ENCODE measurements at regions not wholly inside any gene's neighbourhood (a gene's known extent, or its start where the extent isn't known, plus 50 kb on each side); places are given as distances from the start of the nearest gene placed in this dataset.

DNA sequence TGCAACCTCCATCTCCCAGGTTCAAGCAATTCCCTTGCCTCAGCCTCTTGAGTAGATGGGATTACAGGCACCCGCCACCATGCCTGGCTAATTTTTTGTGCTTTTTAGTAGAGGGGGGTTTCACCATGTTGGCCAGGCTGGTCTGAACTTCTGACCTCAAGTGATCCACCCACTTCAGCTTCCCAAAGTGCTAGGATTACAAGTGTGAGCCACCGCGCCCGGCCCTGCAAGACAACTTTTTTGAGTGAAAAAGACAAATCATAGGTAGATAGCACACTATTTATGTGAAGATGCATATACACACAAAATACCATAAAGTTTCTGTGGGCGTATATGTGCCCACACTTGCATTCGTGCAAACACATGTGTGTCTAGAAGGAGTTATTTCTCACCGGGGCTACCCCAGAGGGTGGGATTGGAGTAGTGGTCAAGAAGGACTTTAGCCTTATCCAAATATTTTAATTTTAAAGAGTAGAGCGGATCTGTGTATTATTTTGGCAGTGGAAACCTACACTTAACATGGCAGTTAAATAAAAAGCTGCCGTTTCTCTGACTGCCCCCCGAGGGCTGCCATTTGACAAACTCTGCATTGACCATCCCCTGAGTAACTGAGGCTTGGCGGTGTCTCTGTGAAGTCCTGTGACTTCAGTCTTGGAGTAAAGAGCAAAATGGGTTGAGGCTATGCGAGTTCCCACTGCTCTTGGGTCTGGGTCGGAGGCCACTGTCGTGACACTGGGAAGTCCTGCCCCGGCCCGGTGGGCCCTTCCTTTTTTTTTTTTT, 93.4 kb upstream of the PTCH1 start:
- no peak for DNase-seq

DNA sequence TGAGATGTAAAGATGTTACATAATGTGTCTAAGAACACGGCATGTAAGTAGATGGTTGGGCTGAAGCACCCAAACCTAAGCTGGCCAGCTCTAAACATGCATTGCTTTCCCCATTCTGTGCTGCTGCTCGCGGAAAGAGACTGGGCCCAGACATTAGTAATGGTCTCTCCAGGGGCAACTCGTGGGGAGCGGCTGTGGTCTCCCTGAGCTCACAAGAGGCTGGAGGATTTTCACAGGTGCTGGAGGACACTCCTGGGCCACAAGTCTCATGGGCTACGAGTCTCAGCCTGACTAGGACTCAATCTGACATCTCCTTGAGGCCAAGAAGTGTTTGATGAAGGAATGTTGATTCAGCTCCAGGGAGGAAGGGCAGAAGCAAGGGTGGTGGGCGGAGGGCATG, 92.7 kb upstream of the PTCH1 start:
- DNase-seq = no peak

DNA sequence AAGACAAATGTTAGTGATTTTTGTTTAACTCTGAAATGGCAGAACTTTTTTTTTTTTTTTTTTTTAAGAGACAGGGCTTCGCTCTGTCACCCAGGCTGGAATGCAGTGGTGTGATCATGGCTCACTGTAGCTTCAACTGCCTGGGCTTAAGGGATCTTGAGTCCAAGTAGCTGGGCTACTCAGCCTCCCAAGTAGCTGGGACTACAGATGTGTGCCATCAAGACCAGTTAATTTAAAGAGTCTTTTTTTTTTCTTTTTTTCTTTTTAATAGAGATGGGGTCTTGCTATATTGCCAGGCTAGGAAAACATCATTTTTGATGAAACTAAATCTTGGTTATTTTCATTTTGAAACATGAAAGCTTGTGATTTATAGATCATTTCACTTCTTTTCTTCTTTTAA, 91.6 kb upstream of the PTCH1 start:
- no peak for DNase-seq

DNA sequence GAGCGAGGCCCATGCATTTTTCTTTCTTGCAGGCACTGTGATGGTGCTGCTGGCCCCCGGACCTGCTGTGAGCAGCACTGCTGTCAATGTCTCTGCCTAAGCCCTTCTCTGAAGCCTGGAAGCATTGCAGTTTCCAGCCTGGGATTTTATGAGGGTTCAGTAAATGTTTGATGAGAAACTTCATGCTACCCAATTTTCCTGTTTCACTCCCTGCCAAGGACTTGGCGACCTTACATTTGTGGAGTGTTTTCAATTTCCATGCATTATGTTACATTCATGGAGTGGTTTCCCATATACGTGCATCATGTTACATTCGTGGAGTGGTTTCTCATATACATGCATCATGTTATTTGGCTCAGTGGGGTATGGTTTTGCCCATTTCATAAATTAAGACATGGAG, 90.7 kb upstream of the PTCH1 start:
- DNase-seq = no peak

DNA sequence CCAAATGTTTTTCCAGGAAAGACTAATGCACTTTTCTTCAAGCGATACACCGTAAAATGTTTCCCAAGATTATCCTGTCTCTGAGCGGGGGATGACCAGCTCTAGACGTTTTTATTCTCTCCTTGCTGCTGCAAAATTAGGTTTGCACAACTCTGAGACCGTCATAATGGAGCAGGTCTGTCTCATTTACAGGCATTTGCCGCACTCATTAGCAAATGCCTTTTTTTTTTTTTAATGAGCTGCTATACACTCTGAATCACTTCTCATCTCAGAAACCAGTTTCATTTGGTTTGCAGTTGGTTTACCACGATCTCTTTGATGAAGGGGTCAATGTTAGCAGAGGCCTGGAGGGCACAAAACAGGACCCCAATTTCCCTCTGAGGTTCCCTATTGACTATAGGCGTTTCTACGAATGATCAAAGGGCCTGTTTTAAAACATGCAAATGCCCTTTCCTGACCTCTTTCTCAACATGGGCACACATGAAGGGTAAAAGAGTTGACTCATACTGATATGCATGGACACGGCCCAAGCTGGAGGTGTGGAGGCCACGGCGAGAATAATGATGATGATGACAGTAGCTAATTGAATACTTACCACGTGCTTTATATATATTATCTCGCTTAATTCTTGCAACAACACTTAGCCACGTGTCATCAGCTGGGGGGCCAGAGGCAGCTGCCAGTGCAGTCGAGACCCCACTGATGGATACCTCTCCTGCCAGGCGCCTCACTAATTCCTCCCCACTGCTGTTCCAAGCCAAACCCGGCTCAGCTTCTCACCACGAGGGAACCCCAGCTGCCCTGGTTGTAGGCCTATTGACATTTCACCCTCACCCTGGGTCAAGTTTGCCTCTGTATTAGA, 89.9 kb upstream of the PTCH1 start:
- DNase-seq = no peak

DNA sequence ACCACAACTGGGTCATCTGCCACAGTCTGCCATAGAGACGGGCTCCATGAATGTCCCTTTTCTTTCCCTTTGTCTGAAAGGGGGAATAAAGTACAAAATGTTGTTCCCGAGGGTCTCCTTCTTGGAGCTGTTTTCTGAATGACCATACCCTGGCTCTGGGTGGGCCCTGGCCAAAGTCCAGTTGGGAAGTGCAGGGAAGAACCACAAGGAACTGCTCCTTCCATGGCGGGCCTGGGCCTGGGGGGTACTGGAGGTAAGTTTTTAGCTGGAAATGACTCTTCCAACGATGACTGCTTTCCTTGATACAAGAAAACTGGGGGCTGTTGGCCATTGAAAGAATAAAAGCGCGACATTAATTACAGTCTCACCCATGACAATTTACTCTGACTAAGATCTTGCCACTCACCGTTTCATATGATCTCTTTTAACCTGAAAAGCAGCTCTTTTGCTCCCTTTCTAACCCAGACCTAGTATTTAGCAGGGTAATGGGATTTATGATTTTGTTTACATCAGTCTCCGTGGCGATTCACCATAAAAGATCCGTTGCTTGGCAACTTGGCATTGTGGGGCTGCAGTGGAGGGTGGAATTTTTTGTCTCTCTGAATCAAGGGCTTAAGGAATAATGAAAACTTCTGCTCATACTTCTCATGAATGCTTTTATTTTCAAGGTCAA, 89.2 kb upstream of the PTCH1 start:
- no peak for DNase-seq

DNA sequence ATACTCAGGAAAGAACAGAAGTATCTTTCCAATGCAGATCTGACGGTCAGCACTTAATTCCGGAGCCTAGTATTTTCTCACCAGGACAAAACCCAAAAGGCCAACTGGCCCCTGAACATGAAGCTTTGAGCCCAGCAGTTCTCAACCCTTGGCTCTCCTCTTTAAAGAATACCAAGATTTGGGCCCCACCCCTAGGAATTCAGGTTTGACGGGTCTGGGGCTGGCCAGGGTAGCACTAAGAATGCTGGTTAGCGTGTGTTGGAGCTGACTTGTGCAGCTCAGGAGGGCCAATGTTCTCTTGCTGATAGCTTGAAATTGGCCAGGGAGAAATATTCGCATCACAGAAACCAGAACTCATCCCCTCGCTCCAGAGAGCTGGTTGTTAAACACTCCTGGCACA, 88.3 kb upstream of the PTCH1 start:
- DNase-seq = no peak

DNA sequence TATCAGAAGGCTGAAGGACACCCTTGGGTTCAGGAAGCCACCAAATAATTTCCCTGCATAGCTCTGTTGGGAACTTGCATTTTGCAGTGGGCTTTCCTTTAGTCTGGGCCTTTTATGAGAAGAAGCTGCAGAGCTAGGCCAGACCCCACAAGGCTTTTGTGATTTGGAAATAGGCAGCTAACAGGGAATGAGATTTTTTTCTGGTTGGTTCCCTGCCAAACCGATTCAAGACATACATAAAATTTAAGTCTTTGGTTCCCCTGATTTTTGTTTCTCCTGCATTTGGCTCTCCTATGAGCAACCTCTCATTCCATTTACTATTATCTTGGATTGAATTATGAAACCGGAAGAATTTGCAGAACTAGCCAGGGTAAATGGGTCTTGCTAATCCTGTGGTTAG, 81.5 kb upstream of the PTCH1 start:
- DNase-seq = no peak

DNA sequence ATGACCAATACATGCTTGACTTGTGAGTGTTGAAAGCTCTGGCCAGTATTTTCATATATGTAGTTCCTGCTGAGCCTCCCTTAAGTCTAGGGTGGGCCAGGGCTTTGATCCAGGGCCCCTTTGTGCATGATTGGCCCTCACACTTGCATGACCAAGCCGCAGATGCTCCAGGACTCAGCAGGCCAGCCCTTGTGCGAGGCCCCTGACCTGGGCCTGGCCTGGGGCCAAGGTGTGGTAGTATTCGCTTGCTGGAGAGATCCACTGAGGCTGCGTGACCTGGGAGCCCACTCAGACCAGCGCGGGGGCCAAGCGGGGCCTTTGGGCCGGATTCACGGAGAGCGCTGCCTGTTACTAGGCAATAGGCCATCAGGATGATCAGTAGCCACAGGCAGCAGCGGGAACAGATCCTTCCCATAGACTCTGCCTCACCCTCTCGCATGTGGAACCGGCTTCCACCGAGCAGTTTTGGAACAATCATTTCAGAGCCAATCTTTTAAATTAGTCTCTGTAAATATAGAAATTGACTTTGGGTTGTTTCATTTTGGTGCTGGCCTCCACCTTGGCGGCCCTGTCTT, 79.0 kb upstream of the PTCH1 start:
- DNase-seq = no peak

DNA sequence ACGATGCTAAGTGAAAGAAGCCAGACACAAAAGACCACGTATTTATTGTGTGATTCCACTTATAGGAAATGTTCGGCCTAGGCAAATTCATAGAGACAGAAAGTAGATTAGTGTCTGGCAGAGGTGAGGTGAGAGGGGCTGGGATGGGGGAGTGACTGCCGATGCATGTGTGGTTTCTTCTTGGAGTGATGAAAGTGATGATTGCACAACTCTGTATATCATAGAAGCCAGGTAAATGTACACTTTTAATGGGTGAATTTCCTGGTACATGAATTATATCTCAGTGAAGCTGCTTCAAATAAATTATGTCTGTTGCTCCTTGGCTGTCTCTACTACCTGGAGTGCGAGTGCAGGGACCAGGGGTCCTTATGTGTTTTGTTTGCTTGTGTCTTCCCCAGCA, 76.2 kb upstream of the PTCH1 start:
- no peak for DNase-seq

DNA sequence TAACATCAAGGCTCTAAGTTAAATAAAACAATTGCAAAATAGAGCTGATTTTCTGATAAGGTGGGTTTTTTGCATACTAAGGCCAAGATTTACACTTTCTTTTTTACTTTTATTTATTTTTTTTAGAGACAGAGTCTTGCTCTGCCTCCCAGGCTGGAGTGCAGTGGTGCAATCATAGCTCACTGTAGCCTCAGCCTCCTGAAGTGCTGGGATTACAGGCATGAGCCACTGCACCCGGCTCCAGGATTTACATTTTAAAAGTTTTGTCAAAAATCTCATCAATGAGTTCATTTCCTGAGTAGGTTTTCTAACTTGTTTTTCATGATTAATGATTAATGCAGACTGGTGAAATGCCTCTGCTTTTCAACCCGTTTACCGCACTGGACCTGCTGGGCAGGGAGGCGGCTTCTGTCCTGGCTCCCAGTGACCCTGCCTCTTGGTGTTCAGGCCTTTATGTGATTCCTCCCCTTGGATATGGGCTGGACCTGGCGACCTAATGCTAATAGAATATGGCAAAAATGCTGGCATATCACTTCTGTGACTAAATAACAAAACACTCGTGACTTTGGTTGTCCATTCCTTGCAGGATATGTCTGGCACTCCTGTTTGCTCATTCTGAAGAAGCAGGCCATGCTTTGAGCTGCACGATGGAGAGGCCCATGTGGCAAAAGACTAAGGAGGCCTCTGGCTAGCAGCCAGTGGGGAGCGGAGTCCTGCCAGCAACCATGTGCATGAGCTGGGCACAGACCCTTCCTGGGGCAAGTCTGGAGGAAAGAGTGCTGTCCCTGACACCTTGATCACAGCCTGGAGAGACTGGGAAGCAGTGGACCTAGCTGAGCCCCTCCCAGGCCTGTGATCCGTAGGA, 72.2 kb upstream of the PTCH1 start:
- no peak for DNase-seq

DNA sequence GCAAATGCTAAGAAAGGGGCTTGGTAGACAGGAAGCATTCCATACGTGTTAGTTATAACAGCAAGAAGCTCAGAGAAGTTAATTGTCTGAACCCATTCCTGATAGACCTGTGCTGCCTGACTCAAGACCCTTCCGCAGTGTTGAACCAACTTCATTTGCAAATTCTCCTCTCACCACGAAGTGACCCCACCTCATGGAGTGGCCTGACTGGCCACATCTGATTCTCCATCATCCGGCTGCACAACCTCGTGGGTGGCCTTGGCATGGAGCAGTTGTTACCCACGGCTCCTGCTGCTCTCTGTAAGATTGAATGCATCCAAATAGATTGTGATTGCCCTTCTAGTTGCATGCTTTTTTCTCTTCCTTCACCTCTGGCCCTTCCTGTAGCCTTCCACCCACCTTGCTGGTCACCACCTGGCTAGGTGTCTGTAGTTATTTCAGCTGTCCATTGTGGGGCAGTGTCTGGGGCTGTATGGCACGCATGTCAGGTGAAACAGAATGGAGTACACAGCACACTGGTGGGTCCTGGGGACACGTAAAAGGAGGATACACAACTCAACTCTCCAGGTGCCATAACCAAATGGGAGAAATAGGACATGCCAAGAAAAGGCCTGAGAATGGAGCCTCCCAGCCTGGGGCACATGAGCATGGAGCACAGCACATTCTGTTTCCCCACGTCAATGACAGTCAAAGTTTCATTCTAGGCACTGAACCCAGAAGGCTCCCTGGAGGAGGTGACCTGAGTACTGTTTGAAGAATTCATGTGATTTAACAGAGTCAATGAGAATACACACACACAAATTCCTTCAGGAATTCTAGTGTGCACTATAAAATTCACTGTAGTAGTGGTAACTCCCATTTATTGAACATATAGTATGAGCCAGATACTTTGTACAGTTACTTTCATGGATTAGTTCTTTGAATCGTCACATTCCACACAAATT, 70.5 kb upstream of the PTCH1 start:
- DNase-seq = no peak

DNA sequence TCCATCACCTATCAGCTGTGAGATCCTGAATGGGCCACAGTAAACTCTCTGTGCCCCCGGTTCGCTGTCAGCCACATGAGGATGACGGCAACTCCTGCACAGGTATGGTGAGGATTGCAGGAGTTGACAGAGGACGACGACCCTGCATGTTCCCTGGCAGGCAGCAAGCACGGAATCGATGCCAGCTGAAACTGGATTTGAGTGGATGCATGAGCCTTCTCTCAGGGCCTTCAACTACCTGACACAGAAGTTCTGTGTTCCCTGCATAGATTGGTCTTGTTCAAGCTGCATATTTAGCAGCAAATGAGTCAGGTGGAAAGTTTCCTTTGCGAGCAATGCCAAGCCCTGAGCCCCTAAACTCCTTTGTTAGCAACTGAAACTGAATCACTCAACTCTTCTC, 69.6 kb upstream of the PTCH1 start:
- DNase-seq = no peak

DNA sequence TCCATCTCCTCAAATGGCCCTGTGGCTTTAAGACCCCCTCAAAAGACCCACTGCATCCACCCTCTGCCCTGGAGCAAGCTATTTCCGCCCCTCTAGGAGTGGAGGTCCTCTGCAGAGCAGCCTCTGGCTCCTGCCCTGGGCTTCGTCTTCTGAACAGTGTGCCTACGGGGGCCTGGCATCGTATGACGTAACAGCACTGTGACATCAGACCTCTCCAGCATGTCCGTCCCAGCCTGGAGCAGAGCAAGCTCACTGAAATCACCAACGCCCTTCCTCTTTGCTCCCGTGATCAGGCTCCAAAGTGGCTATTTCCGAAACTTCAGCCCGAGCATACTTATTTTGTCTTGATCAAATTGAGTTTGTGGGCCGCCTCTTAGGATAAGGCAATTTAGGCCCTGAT, 69.1 kb upstream of the PTCH1 start:
- DNase-seq = no peak

DNA sequence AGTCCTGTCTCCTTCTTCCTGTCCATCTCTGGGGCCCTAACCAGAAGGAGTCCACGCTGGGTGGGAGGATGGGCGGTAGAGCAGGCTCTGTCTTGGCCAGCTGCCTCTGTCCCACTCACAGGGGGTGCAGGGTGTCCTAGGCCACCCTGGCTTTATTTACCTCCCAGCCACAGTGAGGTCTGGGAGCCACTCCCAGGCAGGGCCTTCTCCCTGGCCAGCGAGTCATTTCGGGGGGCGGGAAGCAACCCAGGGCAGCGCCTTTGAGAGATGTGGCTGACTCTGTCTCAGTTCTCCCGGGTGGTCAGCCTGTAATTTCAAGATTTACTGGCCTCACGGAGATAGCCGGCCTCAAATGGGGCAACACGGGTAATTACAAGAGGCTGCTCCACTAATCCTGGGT, 67.4 kb upstream of the PTCH1 start:
- no peak for DNase-seq

DNA sequence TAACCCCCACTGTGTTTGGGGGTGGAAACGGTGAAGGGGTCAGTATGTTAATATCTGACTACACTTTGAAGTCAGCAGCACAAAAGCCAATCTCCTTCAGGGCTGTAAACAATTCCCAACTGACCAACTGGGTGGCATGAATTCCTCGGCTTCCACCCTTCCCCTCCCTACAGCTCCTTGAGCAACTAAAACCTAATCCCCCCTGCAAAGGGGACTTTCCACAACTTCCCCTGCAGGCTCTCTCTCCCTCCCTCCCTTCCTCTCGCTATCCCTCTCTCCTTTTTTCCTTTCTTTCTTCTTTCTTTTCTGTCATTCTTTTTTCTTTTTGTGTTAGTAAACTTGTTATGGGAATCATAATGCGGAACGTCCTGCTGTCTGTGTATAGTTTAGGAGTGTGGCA, 65.1 kb upstream of the PTCH1 start:
- DNase-seq = no peak

DNA sequence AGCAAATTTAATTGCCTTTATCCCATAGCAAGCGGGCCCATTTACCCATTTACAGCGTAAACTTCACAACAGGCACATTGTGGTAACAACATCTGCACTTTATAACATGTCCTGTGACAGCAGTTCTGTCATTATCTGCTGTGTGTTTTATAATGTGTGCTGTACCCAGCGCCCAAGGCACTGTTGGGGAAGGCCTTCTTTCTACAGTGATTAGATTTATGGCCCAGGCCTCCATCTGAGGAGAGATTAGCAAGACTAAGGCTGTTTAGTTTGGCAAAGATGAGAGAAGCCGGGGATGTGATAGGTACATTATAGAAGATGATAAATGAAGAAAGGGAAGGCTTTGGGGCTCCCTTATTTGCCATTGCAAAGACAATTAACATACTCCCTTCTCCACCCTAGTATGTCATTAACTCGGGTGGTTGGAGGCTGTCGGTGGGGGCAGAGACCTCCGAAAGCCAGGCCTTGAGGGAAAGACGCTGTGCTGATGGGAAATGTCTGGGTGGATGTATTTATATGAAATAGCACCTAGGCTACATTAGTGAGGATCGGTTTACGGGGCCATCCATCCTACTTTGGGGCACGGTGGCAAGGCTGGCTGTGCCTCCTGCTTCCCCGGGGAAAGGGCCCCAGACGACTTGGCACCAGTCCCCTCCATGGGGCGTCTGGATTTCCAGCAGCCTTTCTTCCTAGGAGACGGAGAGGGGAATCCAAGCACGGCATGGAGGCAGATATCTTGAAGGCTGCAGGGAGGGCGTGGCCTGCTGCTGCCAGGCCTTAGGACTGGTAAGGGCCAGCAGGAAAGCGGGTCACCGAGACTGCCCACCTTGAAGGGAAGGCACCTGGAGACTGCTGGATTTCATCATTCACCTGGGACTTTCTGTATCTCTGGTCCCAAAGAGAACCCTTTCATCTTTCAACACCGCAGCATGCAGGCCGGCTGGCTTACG, 64.3 kb upstream of the PTCH1 start:
- no peak for DNase-seq

DNA sequence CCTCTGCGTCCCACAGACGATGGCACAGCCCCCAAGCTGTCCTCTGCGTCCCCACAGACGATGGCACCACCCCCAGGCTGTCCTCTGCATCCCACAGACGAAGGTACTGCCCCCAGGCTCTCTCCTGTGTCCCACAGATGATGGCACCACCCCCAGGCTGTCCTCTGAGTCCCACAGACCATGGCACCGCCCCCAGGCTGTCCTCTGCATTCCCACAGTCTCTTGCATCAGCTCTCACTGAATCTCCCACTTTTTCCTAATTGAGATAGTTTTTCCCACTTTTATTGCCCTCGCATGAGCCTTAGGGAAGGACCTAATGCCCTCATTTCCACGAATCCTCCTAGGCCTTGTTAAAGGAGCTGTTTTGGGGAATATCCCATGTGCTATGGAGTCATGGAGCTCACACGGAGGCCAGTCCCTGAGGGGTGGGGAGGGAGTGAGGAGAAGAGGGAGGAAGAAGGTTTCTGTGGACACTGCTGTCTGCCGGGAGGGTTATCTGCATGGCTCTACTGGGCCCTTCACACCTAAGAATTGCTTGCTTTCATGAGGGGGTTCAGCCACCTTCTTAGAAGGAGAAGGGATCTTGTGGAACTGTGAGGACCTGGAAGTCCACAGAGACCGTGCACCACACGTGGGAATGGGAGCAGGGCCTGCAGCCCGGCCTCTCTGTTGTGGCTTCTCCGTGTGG, 58.2 kb upstream of the PTCH1 start:
- DNase-seq = no peak

DNA sequence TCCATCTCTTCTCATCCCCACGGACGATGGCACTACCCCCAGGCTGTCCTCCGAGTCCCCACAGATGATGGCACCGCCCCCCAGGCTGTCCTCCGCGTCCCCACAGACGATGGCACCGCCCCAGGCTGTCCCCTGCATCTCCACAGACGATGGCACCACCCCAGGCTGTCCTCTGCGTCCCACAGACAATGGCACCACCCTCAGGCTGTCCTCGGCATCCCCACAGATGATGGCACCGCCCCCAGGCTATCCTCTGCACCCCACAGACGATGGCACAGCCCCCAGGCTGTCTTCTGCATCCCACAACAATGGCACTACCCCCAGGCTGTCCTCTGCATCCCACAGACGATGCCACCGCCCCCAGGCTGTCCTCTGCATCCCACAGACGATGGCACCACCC, 57.4 kb upstream of the PTCH1 start:
- DNase-seq = no peak

DNA sequence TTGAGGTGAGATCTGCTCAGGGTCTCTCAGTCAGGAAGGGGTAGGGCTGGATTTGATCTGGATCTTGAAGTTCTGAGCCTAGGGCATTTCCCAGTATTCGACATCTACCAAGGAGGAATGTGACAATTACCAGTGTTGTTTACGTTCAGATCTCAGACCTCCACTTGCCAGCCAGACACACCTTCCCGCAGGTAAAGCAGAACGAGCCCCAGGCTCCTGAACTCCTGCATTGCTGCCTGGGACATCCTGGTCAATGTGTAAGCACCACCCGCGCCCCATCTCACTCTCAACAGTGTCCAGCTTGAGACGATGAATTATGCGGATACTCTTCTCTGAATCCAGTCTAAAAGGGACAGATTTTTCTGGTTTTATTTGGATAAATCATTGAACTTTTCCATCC, 56.7 kb upstream of the PTCH1 start:
- DNase-seq = no peak

All from CD4-positive, alpha-beta T cell treated with Interferon gamma for 1 hour (primary cell).